Adrenal gland (tissue), 5 donors: ENCODE measurements at regions not wholly inside any gene's neighbourhood (a gene's known extent, or its start where the extent isn't known, plus 50 kb on each side); places are given as distances from the start of the nearest gene placed in this dataset.

Experiments
- POLR2A ChIP-seq, 2 donors: fragments of 450-650 bp; IDR thresholded peaks; one replicate each; pipeline ENCODE4 v1.6.1; 2017; ENCODE audit warnings: antibody characterized with exemption in 2 of 2, mild to moderate bottlenecking in 2 of 2, moderate library complexity in 1 of 2
- TF ChIP-seq, protein P1 (sequence below), 6 experiments: fragments of 450-650 bp in 4 of 6; fragments of 200-600 bp in 2 of 6; sonication (generic) in 1 of 6; IDR thresholded peaks; 1 replicate in 5 of 6; 2 replicates in 1 of 6; pipeline versions ENCODE4 v1.5.1 to v1.8.0; 2016 to 2021; ENCODE audit warnings: antibody characterized with exemption in 6 of 6, mild to moderate bottlenecking in 2 of 6, moderate library complexity in 1 of 6
- donor health status: DM: no; HTN: no; CAD: no.

DNA sequence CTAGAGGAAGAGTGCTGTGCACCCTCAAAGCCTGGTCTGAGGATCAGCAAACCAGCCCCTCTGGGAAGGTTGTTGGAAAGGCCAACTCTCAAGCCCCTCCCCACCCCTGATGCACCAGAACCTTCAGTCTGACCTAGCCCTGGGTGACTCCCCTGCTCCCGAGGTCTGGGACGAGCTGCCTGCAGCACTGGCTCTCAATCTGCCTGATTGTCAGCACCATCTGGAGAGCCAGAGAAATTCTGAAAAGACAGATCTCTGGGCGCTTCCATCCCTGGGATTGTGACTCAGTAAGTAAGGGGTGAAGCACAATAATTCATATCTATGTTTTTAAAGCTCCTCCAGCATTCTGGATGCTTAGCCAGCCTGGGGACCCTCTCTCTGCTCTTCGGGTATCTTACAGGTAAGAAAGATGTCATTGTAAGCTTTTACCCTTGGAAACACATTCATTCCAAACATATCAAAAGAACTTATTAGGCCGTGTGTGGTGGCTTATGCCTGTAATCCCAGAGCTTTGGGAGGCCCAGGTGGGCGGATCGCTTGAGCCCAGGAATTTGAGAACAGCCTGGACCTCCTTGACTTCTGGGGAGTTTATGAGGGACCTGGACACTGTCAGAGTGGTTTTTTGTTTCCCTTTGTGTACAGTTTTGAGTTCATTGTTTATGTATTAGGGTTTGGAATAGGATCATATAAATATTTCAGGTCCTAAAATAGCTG, 147.5 kb downstream of the KCNJ12 start:
- TF ChIP-seq, protein P1, sequence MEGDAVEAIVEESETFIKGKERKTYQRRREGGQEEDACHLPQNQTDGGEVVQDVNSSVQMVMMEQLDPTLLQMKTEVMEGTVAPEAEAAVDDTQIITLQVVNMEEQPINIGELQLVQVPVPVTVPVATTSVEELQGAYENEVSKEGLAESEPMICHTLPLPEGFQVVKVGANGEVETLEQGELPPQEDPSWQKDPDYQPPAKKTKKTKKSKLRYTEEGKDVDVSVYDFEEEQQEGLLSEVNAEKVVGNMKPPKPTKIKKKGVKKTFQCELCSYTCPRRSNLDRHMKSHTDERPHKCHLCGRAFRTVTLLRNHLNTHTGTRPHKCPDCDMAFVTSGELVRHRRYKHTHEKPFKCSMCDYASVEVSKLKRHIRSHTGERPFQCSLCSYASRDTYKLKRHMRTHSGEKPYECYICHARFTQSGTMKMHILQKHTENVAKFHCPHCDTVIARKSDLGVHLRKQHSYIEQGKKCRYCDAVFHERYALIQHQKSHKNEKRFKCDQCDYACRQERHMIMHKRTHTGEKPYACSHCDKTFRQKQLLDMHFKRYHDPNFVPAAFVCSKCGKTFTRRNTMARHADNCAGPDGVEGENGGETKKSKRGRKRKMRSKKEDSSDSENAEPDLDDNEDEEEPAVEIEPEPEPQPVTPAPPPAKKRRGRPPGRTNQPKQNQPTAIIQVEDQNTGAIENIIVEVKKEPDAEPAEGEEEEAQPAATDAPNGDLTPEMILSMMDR (IDR thresholded peaks at IDR 0.05): no peak
- no peak for TF ChIP-seq POLR2A (IDR thresholded peaks at IDR 0.05)
